Body of pancreas (tissue), 4 donors: ENCODE measurements at regions not wholly inside any gene's neighbourhood (a gene's known extent, or its start where the extent isn't known, plus 50 kb on each side); places are given as distances from the start of the nearest gene placed in this dataset.

Experiments
- CTCF ChIP-seq, 7 experiments: fragments of 450-650 bp in 4 of 7; fragments of 200-600 bp in 3 of 7; sonication (generic) in 3 of 7; IDR thresholded peaks; one replicate each; pipeline ENCODE4 v1.5.1; 2016 to 2019; ENCODE audit warnings: antibody characterized with exemption in 7 of 7
- POLR2A ChIP-seq, 3 donors: fragments of 450-650 bp; IDR thresholded peaks; one replicate each; pipeline ENCODE4 v1.6.1; 2016; ENCODE audit warnings: antibody characterized with exemption in 3 of 3, mild to moderate bottlenecking in 2 of 3

GRCh38 chr2:139622691-139623090, 842.5 kb upstream of the NXPH2 start:
- TF ChIP-seq CTCF (IDR thresholded peaks at IDR 0.05) (no peak), POLR2A (IDR thresholded peaks at IDR 0.05) (no peak)
